ENCODE measurements at regions not wholly inside any gene's neighbourhood (a gene's known extent, or its start where the extent isn't known, plus 50 kb on each side); places are given as distances from the start of the nearest gene placed in this dataset.
"Not testable (repeated sequence)": the region's sequence is repeated elsewhere in the genome, so short reads cannot be mapped to it uniquely, and the experiment has no call there.

DNA sequence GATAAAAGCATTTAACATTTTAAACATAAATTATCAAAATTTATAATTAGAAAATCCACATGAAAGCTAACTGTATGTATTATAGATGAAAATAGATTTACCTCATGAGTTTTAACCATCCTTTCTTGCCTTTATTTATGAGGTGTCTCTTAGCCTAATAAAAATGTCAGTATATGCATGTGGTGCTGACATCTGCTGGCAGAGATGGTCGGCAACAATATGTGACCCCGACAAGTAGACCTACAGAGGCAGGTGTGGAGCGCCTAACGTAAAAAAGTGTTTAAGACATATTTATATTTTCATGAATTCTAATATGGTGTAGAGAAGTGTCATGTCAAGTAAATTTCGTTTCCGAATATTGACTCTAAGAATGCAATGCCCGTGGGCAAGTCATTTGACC is 149.0 kb upstream of the FUT9 start:
- Histone ChIP-seq H3K9me3 (no peaks in the 10 kb centered on the region), H3K27me3 (no peaks in the 10 kb centered on the region), H3K27ac (no peak overlapping the region), H3K36me3 (no peaks in the 10 kb centered on the region), H3K4me3 (no peak overlapping the region), H3K4me1 (no peaks in the 10 kb centered on the region)
- intact Hi-C loops (cut with DNase I; ENCODE audit: low total_unique reads) = no loop called here
- no peak for DNase-seq (ENCODE audit: low spot score in 2 of 2)
- no peak for TF ChIP-seq POLR2A (IDR thresholded peaks at IDR 0.05)
- TF ChIP-seq, protein P1, sequence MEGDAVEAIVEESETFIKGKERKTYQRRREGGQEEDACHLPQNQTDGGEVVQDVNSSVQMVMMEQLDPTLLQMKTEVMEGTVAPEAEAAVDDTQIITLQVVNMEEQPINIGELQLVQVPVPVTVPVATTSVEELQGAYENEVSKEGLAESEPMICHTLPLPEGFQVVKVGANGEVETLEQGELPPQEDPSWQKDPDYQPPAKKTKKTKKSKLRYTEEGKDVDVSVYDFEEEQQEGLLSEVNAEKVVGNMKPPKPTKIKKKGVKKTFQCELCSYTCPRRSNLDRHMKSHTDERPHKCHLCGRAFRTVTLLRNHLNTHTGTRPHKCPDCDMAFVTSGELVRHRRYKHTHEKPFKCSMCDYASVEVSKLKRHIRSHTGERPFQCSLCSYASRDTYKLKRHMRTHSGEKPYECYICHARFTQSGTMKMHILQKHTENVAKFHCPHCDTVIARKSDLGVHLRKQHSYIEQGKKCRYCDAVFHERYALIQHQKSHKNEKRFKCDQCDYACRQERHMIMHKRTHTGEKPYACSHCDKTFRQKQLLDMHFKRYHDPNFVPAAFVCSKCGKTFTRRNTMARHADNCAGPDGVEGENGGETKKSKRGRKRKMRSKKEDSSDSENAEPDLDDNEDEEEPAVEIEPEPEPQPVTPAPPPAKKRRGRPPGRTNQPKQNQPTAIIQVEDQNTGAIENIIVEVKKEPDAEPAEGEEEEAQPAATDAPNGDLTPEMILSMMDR (IDR thresholded peaks at IDR 0.05) = no peak
- TF ChIP-seq POLR2AphosphoS5 (IDR thresholded peaks at IDR 0.05) = no peak

DNA sequence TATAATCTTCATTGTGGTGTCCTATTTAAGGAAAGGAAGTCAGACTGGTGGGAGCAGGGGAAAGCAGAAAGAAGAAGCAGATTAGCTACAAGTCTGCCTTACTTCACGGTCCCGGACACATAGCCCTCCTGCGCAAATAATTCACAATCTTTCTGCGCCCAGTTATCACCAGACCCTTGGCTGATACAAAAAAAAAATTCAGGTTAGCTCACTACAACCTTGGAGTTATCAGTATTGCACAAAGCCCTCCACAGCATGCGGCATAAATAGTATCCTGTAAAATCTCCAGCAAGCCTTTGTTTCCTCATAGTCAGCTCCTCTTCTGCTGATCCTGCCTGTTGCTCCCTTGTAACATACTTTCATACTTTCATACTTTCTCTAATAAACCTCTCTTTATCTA is 148.6 kb upstream of the FUT9 start:
- intact Hi-C loops (cut with DNase I; ENCODE audit: low total_unique reads) = no loop called here

DNA sequence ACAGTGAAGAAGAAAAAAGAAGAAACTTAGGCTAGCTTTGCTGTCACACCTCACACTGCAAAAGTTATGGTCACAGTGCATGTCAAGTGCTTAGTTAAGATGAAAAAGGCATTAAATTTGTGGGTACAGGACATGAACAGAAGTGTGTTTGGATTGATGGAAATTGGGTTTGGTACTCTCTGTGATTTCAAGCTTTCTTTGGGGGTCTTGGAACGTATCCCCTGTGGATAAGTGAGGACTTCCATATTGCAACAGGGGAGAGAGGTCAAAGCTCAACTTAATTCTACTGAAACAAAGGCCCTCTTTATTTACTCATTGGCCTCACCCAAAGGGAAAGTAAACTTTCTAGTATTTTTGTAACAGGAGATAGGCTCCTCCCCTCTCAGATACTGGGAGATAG is 138.3 kb upstream of the FUT9 start:
- Histone ChIP-seq H3K36me3 (no peaks in the 10 kb centered on the region), H3K27ac (no peak overlapping the region), H3K9me3 (no peaks in the 10 kb centered on the region), H3K4me3 (no peak overlapping the region), H3K27me3 (no peaks in the 10 kb centered on the region), H3K4me1 (no peaks in the 10 kb centered on the region)
- no peak for DNase-seq (ENCODE audit: low spot score in 2 of 2)
- intact Hi-C loops (cut with DNase I; ENCODE audit: low total_unique reads) = no loop called here
- TF ChIP-seq, protein P1 (IDR thresholded peaks at IDR 0.05) = no peak
- TF ChIP-seq POLR2AphosphoS5 (IDR thresholded peaks at IDR 0.05) (no peak), POLR2A (IDR thresholded peaks at IDR 0.05) (no peak)

More for the DNA sequence above, 148.6 kb upstream of the FUT9 start:
- no peaks in the 10 kb centered on the region for H3K27me3 ChIP-seq
- no peaks in the 10 kb centered on the region for H3K9me3 ChIP-seq
- TF ChIP-seq POLR2AphosphoS5 (IDR thresholded peaks at IDR 0.05) (no peak), POLR2A (IDR thresholded peaks at IDR 0.05) (no peak)
- TF ChIP-seq, protein P1 (IDR thresholded peaks at IDR 0.05) = no peak
- H3K27ac ChIP-seq = no peak overlapping the region
- DNase-seq (ENCODE audit: low spot score in 2 of 2) = no peak
- no peaks in the 10 kb centered on the region for H3K36me3 ChIP-seq
- H3K4me3 ChIP-seq = no peak overlapping the region
- no peaks in the 10 kb centered on the region for H3K4me1 ChIP-seq

DNA sequence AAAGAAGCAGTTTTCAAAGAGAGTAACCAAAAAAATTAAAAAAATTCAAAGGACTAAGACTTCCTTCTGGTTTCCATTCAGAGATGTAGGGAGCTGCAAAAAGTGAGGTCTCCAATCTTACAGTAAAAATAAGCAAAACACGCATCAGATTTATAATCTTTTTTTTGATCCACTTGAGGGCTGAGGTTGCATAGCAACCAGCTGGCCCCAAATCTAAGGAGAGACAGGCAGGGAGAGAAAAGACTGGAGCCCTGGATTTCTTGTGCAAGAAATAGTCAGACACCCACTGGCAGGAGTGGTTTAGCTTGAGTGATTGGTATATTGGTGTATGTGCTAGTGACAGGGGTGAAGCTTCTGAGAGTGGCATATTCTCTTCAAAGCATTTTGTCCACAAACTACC is 135.9 kb upstream of the FUT9 start:
- TF ChIP-seq, protein P1 (IDR thresholded peaks at IDR 0.05) = no peak
- no peak for TF ChIP-seq POLR2AphosphoS5 (IDR thresholded peaks at IDR 0.05)
- no peak for TF ChIP-seq POLR2A (IDR thresholded peaks at IDR 0.05)
- Histone ChIP-seq H3K27ac (no peak overlapping the region), H3K27me3 (no peaks in the 10 kb centered on the region), H3K36me3 (no peaks in the 10 kb centered on the region), H3K9me3 (no peaks in the 10 kb centered on the region), H3K4me3 (no peak overlapping the region), H3K4me1 (no peaks in the 10 kb centered on the region)
- intact Hi-C loops (cut with DNase I; ENCODE audit: low total_unique reads) = loop anchor here (5.0 kb wide), 1 partner anchor 1278 kb away; no protein-coding TSS in a partner anchor
- no peak for DNase-seq (ENCODE audit: low spot score in 2 of 2)

DNA sequence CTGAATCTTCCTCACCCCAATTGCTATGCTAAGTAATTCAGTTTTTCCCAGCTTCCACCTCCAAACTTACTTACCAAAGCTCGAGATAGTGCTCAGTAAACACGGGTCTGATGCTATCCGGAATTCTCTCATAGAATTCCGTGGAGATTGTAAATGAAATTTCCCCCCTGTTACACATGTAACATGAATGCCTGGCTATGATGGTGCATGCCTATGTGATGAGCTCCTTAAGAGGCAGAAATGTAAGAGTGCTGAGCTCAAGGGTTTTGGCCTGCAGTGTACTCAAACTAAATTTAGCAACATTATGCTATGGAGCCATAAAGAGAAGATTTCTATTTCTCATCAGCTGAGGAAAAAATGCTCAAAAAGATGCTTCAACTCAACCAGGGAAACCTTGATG is 133.4 kb upstream of the FUT9 start:
- Histone ChIP-seq H3K27ac (no peak overlapping the region), H3K4me3 (no peak overlapping the region), H3K27me3 (no peaks in the 10 kb centered on the region), H3K36me3 (no peaks in the 10 kb centered on the region), H3K4me1 (no peaks in the 10 kb centered on the region), H3K9me3 (no peaks in the 10 kb centered on the region)
- no peak for DNase-seq (ENCODE audit: low spot score in 2 of 2)
- intact Hi-C loops (cut with DNase I; ENCODE audit: low total_unique reads) = loop anchor here (5.0 kb wide), 1 partner anchor 1280 kb away; no protein-coding TSS in a partner anchor
- TF ChIP-seq, protein P1 (IDR thresholded peaks at IDR 0.05) = no peak
- no peak for TF ChIP-seq POLR2A (IDR thresholded peaks at IDR 0.05)
- TF ChIP-seq POLR2AphosphoS5 (IDR thresholded peaks at IDR 0.05) = no peak

DNA sequence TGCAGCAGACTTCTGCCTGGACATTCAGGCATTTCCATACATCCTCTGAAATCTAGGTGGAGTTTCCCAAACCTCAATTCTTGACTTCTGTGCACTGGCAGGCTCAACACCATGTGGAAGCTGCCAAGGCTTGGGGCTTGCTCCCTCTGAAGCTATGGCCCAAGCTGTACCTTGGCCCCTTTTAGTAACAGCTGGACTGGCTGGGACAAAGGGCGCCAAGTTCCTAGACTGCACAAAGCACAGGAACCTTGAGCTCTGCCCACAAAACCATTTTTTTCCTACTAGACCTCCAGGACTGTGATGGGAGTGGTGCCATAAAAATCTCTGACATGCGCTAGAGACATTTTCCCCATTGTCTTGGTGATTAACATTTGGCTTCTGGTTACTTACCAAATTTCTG is 127.1 kb upstream of the FUT9 start:
- H3K4me1 ChIP-seq; H3K36me3 ChIP-seq; H3K27ac ChIP-seq; H3K27me3 ChIP-seq; H3K9me3 ChIP-seq; H3K4me3 ChIP-seq; DNase-seq (ENCODE audit: low spot score in 2 of 2); intact Hi-C loops (cut with DNase I; ENCODE audit: low total_unique reads): not testable (repeated sequence)
